Panc1 (cell line): ENCODE measurements at regions not wholly inside any gene's neighbourhood (a gene's known extent, or its start where the extent isn't known, plus 50 kb on each side); places are given as distances from the start of the nearest gene placed in this dataset.

ENCODE experiments used
- CTCF ChIP-seq: fragments of 450-650 bp; IDR thresholded peaks from 2 replicates; pipeline ENCODE4 v1.5.1; 2017; ENCODE audit warnings: mild to moderate bottlenecking
- POLR2AphosphoS5 ChIP-seq: IDR thresholded peaks from 2 replicates; pipeline ENCODE4 v1.6.1; 2012; ENCODE audit warnings: mild to moderate bottlenecking, low read depth, low read length, moderate library complexity

GRCh38 chr2:104043864-104044263 is 810.1 kb upstream of the POU3F3 start:
- no peak for TF ChIP-seq CTCF
- no peak for TF ChIP-seq POLR2AphosphoS5
